GM12864 (cell line): ENCODE measurements at regions not wholly inside any gene's neighbourhood (a gene's known extent, or its start where the extent isn't known, plus 50 kb on each side); places are given as distances from the start of the nearest gene placed in this dataset.

Experiments used
- DNase-seq: peaks from one replicate; pipeline ENCODE4 v3.0.0-alpha.2; 2011; ENCODE audit warnings: low read depth
- H3K4me3 ChIP-seq: 2 replicates; pipeline ENCODE4 v1.5.1; 2011; ENCODE audit warnings: mild to moderate bottlenecking, low read depth, low read length, control low read depth
- CTCF ChIP-seq: IDR thresholded peaks from 2 replicates; pipeline ENCODE4 v1.5.1; 2011; ENCODE audit warnings: low read depth, mild to moderate bottlenecking, moderate library complexity, low read length, control low read depth, inconsistent platforms; ENCODE audit errors: missing control alignments

GRCh38 chr6:167441715-167442206 lies 116.9 kb downstream of the TTLL2 start:
- no peak for TF ChIP-seq CTCF
- no peak overlapping the region for H3K4me3 ChIP-seq
- no peak for DNase-seq

GRCh38 chr6:167442245-167442644 lies 117.4 kb downstream of the TTLL2 start:
- no peak for DNase-seq
- TF ChIP-seq CTCF = no peak
- H3K4me3 ChIP-seq = no peak overlapping the region

- no peak for DNase-seq
- no peak for TF ChIP-seq CTCF
- no peak overlapping the region for H3K4me3 ChIP-seq
Observed at GRCh38 chr6:167442796-167443680, 118.2 kb downstream of the TTLL2 start.

GRCh38 chr6:167444602-167445346 lies 119.9 kb downstream of the TTLL2 start:
- no peak for DNase-seq
- no peak overlapping the region for H3K4me3 ChIP-seq
- TF ChIP-seq CTCF = no peak

- H3K4me3 ChIP-seq = no peak overlapping the region
- no peak for TF ChIP-seq CTCF
- DNase-seq = no peak
Observed at GRCh38 chr6:167445568-167445967, 120.7 kb downstream of the TTLL2 start.

GRCh38 chr6:167446046-167446445 lies 121.2 kb downstream of the TTLL2 start:
- TF ChIP-seq CTCF = no peak
- DNase-seq = no peak
- H3K4me3 ChIP-seq = no peak overlapping the region
